ENCODE measurements at regions not wholly inside any gene's neighbourhood (a gene's known extent, or its start where the extent isn't known, plus 50 kb on each side); places are given as distances from the start of the nearest gene placed in this dataset.
"Not testable (repeated sequence)": the region's sequence is repeated elsewhere in the genome, so short reads cannot be mapped to it uniquely, and the experiment has no call there.

GRCh38 chr5:54874337-54875021 lies 110.9 kb downstream of the ESM1 start:
- no peak overlapping the region for H3K9ac ChIP-seq (ENCODE audit: low read depth, low read length)
- no peaks in the 10 kb centered on the region for H3K36me3 ChIP-seq (ENCODE audit: insufficient read depth, low read length)
- peaks cover 23% of the 10 kb centered on the region; the same call in 1 of the 2 replicates for H3K4me1 ChIP-seq (ENCODE audit: insufficient read depth, low read length)
- no peaks in the 10 kb centered on the region for H3K9me3 ChIP-seq (ENCODE audit: control insufficient read depth, insufficient read depth, low read length)

- H3K9ac ChIP-seq (ENCODE audit: low read depth, low read length): no peak overlapping the region
- H3K4me1 ChIP-seq (ENCODE audit: insufficient read depth, low read length): peaks cover 22% of the 10 kb centered on the region; the same call in 1 of the 2 replicates
- no peaks in the 10 kb centered on the region for H3K36me3 ChIP-seq (ENCODE audit: insufficient read depth, low read length)
- H3K9me3 ChIP-seq (ENCODE audit: control insufficient read depth, insufficient read depth, low read length): no peaks in the 10 kb centered on the region
Measured at GRCh38 chr5:54873691-54874090, 111.7 kb downstream of the ESM1 start.

DNA sequence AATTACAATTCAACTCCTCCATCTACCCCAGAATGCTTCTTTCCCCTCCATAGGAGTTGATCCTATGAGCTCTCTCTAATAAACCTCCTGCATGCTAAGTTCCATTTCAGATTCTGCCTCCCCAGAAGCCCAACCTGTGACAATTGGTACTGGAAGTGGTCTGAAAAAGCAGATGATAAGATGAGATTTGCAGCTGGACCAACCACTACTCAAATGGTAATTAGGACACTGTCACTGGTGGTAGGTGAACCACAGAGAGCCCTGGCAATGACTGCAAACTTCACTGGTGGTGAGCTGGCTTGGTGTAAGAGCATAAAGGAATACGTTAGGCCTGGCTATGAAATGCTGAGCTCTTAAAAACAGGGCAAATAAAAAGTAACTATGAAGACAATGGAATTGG lies 112.6 kb downstream of the ESM1 start:
- Histone ChIP-seq H3K4me1 (ENCODE audit: insufficient read depth, low read length) (peaks cover 22% of the 10 kb centered on the region; the same call in 1 of the 2 replicates), H3K9ac (ENCODE audit: low read depth, low read length) (no peak overlapping the region), H3K36me3 (ENCODE audit: insufficient read depth, low read length) (no peaks in the 10 kb centered on the region), H3K9me3 (ENCODE audit: control insufficient read depth, insufficient read depth, low read length) (no peaks in the 10 kb centered on the region)

- H3K9me3 ChIP-seq (ENCODE audit: control insufficient read depth, insufficient read depth, low read length): no peaks in the 10 kb centered on the region
- H3K36me3 ChIP-seq (ENCODE audit: insufficient read depth, low read length): no peaks in the 10 kb centered on the region
- 0 out of 2 replicates have a peak, but pooled peaks cover 13% of the 10 kb centered on the region for H3K4me1 ChIP-seq (ENCODE audit: insufficient read depth, low read length)
- no peak overlapping the region for H3K9ac ChIP-seq (ENCODE audit: low read depth, low read length)
Measured at GRCh38 chr5:54870271-54870670, 115.1 kb downstream of the ESM1 start.

- Histone ChIP-seq H3K9me3 (ENCODE audit: control insufficient read depth, insufficient read depth, low read length) (no peaks in the 10 kb centered on the region), H3K36me3 (ENCODE audit: insufficient read depth, low read length) (no peaks in the 10 kb centered on the region), H3K9ac (ENCODE audit: low read depth, low read length) (no peak overlapping the region), H3K4me1 (ENCODE audit: insufficient read depth, low read length) (0 out of 2 replicates have a peak, but pooled peaks cover 10% of the 10 kb centered on the region)
Measured at GRCh38 chr5:54869691-54870090, 115.7 kb downstream of the ESM1 start.

DNA sequence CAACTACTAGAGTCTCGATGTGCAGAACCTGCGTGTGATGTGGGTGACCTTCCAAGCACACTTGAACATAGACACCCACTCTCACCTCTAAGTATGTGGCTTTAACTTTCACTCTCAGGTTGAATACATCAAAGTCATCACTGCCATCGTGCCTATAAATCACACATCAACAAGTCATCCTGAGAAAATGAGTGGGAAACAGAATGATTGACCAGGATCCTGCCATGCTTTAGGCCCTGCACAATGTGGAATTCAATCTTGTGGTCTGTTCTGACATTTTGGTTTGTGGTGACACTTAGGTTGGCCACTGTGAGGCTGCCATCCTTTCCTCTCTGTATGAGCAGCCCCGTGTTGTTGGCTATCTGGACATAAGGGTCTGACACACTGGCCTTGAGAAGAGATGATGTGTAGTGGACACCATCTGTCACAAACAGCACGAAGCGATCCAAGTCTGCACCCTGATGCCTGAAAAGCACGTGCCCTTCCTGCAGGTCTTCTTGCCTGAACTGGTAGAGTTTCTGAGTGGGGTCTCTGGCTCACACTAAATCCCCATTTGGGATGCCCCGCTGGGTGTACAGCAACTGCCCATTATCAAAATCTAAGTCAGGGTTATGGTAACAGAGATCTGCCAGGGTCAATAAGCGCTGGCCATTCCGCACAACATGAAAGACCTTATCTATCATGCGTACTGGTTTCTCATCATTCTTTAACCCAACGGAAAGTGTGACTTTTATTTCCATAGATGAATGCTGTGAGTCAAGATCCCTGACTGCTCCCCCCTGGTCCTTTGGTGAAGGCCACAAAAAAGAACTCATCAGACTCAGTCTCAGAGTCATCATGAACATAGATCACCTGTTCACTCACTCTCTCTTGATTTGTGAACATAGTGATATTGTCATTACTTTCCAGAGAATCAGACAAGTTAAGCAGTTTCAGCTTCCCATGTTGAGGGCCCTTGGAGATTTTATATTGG lies 116.6 kb downstream of the ESM1 start:
- no peaks in the 10 kb centered on the region for H3K36me3 ChIP-seq (ENCODE audit: insufficient read depth, low read length)
- H3K9ac ChIP-seq (ENCODE audit: low read depth, low read length): no peak overlapping the region
- 0 out of 2 replicates have a peak, but pooled peaks cover 3% of the 10 kb centered on the region for H3K4me1 ChIP-seq (ENCODE audit: insufficient read depth, low read length)
- H3K9me3 ChIP-seq (ENCODE audit: control insufficient read depth, insufficient read depth, low read length): no peaks in the 10 kb centered on the region

- no peak overlapping the region for H3K9ac ChIP-seq (ENCODE audit: low read depth, low read length)
- no peaks in the 10 kb centered on the region for H3K9me3 ChIP-seq (ENCODE audit: control insufficient read depth, insufficient read depth, low read length)
- no peaks in the 10 kb centered on the region for H3K36me3 ChIP-seq (ENCODE audit: insufficient read depth, low read length)
- no peaks in the 10 kb centered on the region for H3K4me1 ChIP-seq (ENCODE audit: insufficient read depth, low read length)
Measured at GRCh38 chr5:54867310-54867944, 118.0 kb downstream of the ESM1 start.

GRCh38 chr5:54864911-54865515 lies 120.4 kb downstream of the ESM1 start:
- not testable (repeated sequence) for H3K36me3 ChIP-seq (ENCODE audit: insufficient read depth, low read length); H3K9me3 ChIP-seq (ENCODE audit: control insufficient read depth, insufficient read depth, low read length); H3K4me1 ChIP-seq (ENCODE audit: insufficient read depth, low read length); H3K9ac ChIP-seq (ENCODE audit: low read depth, low read length)

- no peaks in the 10 kb centered on the region for H3K4me1 ChIP-seq (ENCODE audit: insufficient read depth, low read length)
Measured at GRCh38 chr5:54862036-54862435, 123.4 kb downstream of the ESM1 start.

DNA sequence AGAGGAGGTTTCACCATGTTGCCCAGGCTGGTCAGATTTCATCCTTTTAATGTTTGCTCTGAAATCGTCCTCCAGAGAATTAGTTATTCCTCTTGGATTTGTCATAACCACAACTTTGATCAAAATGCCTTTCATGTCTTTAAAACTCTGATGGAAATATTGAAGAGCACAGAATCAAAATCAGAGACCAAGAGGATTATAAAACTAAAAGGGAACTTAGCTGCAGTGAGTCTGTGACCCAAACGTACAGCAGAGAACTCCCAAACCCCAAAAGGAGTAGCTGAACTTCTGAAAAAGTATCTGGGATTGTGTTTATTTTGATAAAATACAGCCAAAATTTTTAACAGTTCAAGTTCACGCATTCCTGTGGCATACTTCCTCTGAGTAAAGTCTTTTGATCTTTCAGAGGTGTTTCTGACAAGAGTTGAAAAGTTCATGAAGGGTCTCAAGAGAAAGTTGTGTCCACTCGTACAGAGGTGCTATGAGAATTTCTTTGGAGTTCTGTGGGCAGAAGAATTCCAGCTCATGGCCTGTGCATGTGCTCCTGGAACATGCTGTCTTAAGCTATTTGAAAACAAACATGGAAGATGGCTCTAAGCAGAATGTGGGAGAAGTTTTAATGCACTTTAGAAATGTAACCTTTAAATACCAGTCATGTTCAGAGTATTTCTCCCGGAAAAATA lies 124.0 kb downstream of the ESM1 start:
- peaks cover 5% of the 10 kb centered on the region; the same call in 1 of the 2 replicates for H3K9me3 ChIP-seq (ENCODE audit: control insufficient read depth, insufficient read depth, low read length)
- H3K4me1 ChIP-seq (ENCODE audit: insufficient read depth, low read length): no peaks in the 10 kb centered on the region
- H3K36me3 ChIP-seq (ENCODE audit: insufficient read depth, low read length): no peaks in the 10 kb centered on the region
- no peak overlapping the region for H3K9ac ChIP-seq (ENCODE audit: low read depth, low read length)

More at GRCh38 chr5:54862036-54862435, 123.4 kb downstream of the ESM1 start:
- no peak overlapping the region for H3K9ac ChIP-seq (ENCODE audit: low read depth, low read length)
- no peaks in the 10 kb centered on the region for H3K36me3 ChIP-seq (ENCODE audit: insufficient read depth, low read length)
- H3K9me3 ChIP-seq (ENCODE audit: control insufficient read depth, insufficient read depth, low read length): peaks cover 5% of the 10 kb centered on the region; the same call in 1 of the 2 replicates

DNA sequence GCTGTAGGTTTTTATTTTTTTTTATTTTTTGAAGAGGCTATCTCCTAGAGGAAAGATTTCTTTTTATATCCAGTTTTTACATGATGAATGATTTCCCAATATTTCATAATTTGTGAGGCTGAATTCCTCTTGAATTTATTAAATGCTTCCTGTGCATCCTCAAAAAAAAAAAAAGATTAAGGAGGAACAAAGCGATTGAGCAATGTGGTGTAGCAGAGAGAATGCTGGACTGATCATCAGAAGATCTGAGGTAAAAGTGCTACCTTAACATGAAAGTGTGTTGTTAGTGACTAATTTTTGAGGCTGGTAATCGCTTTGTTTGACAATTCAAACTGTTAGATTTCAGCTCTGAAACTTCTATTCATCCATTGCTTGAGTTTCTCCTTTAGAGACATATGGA lies 125.1 kb downstream of the ESM1 start:
- Histone ChIP-seq H3K9me3 (ENCODE audit: control insufficient read depth, insufficient read depth, low read length) (peaks cover 5% of the 10 kb centered on the region; the same call in 1 of the 2 replicates), H3K4me1 (ENCODE audit: insufficient read depth, low read length) (no peaks in the 10 kb centered on the region), H3K9ac (ENCODE audit: low read depth, low read length) (no peak overlapping the region), H3K36me3 (ENCODE audit: insufficient read depth, low read length) (no peaks in the 10 kb centered on the region)

GRCh38 chr5:54859316-54859715 lies 126.1 kb downstream of the ESM1 start:
- H3K36me3 ChIP-seq (ENCODE audit: insufficient read depth, low read length): no peaks in the 10 kb centered on the region
- peaks cover 5% of the 10 kb centered on the region; the same call in 1 of the 2 replicates for H3K9me3 ChIP-seq (ENCODE audit: control insufficient read depth, insufficient read depth, low read length)
- no peaks in the 10 kb centered on the region for H3K4me1 ChIP-seq (ENCODE audit: insufficient read depth, low read length)
- no peak overlapping the region for H3K9ac ChIP-seq (ENCODE audit: low read depth, low read length)

DNA sequence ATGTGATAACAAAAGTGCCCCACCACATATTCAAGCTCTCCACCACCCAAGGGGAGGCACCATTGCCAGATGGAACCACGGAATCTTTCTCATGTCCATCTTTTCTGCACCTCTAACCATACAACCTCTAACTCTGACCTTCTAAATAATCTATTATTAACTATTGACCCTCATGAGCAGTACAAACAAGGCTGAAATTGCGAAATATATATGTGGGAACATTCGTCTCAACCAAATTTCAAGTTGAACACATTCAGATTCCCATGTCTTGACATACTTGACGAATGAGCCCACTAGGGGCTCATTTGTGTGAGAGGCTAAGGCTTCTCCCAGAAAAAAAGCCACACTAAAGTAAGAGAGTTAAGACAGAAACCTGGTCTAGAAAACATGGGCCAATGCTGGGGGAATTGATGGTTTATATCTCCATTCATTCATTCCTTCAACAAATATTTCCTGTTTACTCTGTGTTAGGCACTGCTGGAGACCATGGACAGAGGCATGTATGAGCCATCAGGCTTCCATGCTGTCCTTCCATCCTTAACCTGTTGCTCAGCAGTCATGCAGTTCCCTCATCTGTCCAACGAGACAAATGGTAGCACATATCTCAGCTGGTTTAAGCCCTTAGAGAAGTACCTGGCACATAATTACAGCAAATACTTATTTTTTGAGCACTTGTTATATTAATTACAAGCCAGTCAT lies 130.4 kb downstream of the ESM1 start:
- peaks cover 5% of the 10 kb centered on the region; the same call in 1 of the 2 replicates for H3K9me3 ChIP-seq (ENCODE audit: control insufficient read depth, insufficient read depth, low read length)
- no peak overlapping the region for H3K9ac ChIP-seq (ENCODE audit: low read depth, low read length)
- no peaks in the 10 kb centered on the region for H3K36me3 ChIP-seq (ENCODE audit: insufficient read depth, low read length)
- no peaks in the 10 kb centered on the region for H3K4me1 ChIP-seq (ENCODE audit: insufficient read depth, low read length)

Measured in ES-I3 (cell line).